Brain pericyte (primary cell): ENCODE measurements at regions not wholly inside any gene's neighbourhood (a gene's known extent, or its start where the extent isn't known, plus 50 kb on each side); places are given as distances from the start of the nearest gene placed in this dataset.
"Not testable (repeated sequence)": the region's sequence is repeated elsewhere in the genome, so short reads cannot be mapped to it uniquely, and the experiment has no call there.

Experiments used
- DNase-seq: peaks from one replicate; pipeline ENCODE4 v3.0.0-alpha.2; 2012; ENCODE audit warnings: low read depth, low spot score

- no peak for DNase-seq
These were observed 147.5 kb upstream of the PIK3R1 start for GRCh38 chr5:68067976-68068603.

GRCh38 chr5:68067291-68067690 lies 148.3 kb upstream of the PIK3R1 start:
- DNase-seq: no peak

GRCh38 chr5:68066277-68066955 lies 149.1 kb upstream of the PIK3R1 start:
- DNase-seq: no peak

- not testable (repeated sequence) for DNase-seq
These were observed 150.2 kb upstream of the PIK3R1 start for GRCh38 chr5:68065321-68065720.

- no peak for DNase-seq
These were observed 155.2 kb upstream of the PIK3R1 start for GRCh38 chr5:68060382-68060781.

GRCh38 chr5:68057191-68057590 lies 158.4 kb upstream of the PIK3R1 start:
- DNase-seq: no peak

- no peak for DNase-seq
These were observed 159.9 kb upstream of the PIK3R1 start for GRCh38 chr5:68055686-68056085.

- DNase-seq: no peak
These were observed 160.9 kb upstream of the PIK3R1 start for GRCh38 chr5:68054638-68055037.

GRCh38 chr5:68053202-68053601 lies 162.4 kb upstream of the PIK3R1 start:
- no peak for DNase-seq

- no peak for DNase-seq
These were observed 166.4 kb upstream of the PIK3R1 start for GRCh38 chr5:68049053-68049713.

- no peak for DNase-seq
These were observed 167.0 kb upstream of the PIK3R1 start for GRCh38 chr5:68048516-68048915.

GRCh38 chr5:68048054-68048453 lies 167.5 kb upstream of the PIK3R1 start:
- DNase-seq: not testable (repeated sequence)

- DNase-seq: no peak
These were observed 168.5 kb upstream of the PIK3R1 start for GRCh38 chr5:68047035-68047434.

- peak; percentile 73 for DNase-seq
These were observed 169.1 kb upstream of the PIK3R1 start for GRCh38 chr5:68046445-68046844.

GRCh38 chr5:68041293-68041692 lies 174.3 kb upstream of the PIK3R1 start:
- DNase-seq: no peak

- DNase-seq: no peak
These were observed 178.0 kb upstream of the PIK3R1 start for GRCh38 chr5:68037546-68037945.

- no peak for DNase-seq
These were observed 181.5 kb upstream of the PIK3R1 start for GRCh38 chr5:68033961-68034571.

GRCh38 chr5:68033029-68033428 lies 182.5 kb upstream of the PIK3R1 start:
- DNase-seq: no peak

GRCh38 chr5:68032216-68032762 lies 183.3 kb upstream of the PIK3R1 start:
- DNase-seq: no peak

- no peak for DNase-seq
These were observed 187.3 kb upstream of the PIK3R1 start for GRCh38 chr5:68028131-68028727.

GRCh38 chr5:68027519-68027918 lies 188.0 kb upstream of the PIK3R1 start:
- DNase-seq: no peak
